T-helper 1 cell treated with Interleukin-12 subunit alpha and Interleukin-12 subunit beta and Interleukin-4 antibody, amounts not matched to agents 30 μg/mL and 1 μg/mL, for 36 hours (primary cell): ENCODE measurements at regions not wholly inside any gene's neighbourhood (a gene's known extent, or its start where the extent isn't known, plus 50 kb on each side); places are given as distances from the start of the nearest gene placed in this dataset.

ENCODE experiments used
- H3K27ac Mint-ChIP-seq: one replicate; pipeline ENCODE4 v1.8.0; 2021; ENCODE audit warnings: mild to moderate bottlenecking, mixed read lengths
- H3K27me3 Mint-ChIP-seq: one replicate; pipeline ENCODE4 v1.8.0; 2021; ENCODE audit warnings: low read depth, mixed read lengths
- H3K36me3 Mint-ChIP-seq: one replicate; pipeline ENCODE4 v1.8.0; 2021; ENCODE audit warnings: low read depth, mixed read lengths
- H3K4me1 Mint-ChIP-seq: one replicate; pipeline ENCODE4 v1.8.0; 2021; ENCODE audit warnings: low read depth, mixed read lengths
- H3K4me3 Mint-ChIP-seq: one replicate; pipeline ENCODE4 v1.8.0; 2021; ENCODE audit warnings: mild to moderate bottlenecking, moderate library complexity, mixed read lengths
- H3K9me3 Mint-ChIP-seq: one replicate; pipeline ENCODE4 v1.8.0; 2021; ENCODE audit warnings: mixed read lengths

- Mint-ChIP-seq H3K9me3 (peaks cover 9% of the 10 kb centered on the region), H3K27ac (no peak overlapping the region), H3K4me1 (no peaks in the 10 kb centered on the region), H3K36me3 (no peaks in the 10 kb centered on the region), H3K27me3 (no peaks in the 10 kb centered on the region), H3K4me3 (no peak overlapping the region)
Observed at GRCh38 chr5:144060598-144060997, 109.9 kb downstream of the YIPF5 start.

- Mint-ChIP-seq H3K27me3 (no peaks in the 10 kb centered on the region), H3K36me3 (no peaks in the 10 kb centered on the region), H3K9me3 (peaks cover 2% of the 10 kb centered on the region), H3K4me1 (no peaks in the 10 kb centered on the region), H3K4me3 (no peak overlapping the region), H3K27ac (no peak overlapping the region)
Observed at GRCh38 chr5:144065786-144066185, 104.7 kb downstream of the YIPF5 start.

GRCh38 chr5:144072518-144072927 is 97.9 kb downstream of the YIPF5 start:
- H3K27ac Mint-ChIP-seq, result no peak overlapping the region
- H3K9me3 Mint-ChIP-seq, result peaks cover 3% of the 10 kb centered on the region
- no peaks in the 10 kb centered on the region for H3K4me1 Mint-ChIP-seq
- peaks cover 4% of the 10 kb centered on the region for H3K27me3 Mint-ChIP-seq
- H3K4me3 Mint-ChIP-seq, result no peak overlapping the region
- no peaks in the 10 kb centered on the region for H3K36me3 Mint-ChIP-seq

GRCh38 chr5:144076521-144077083 is 93.9 kb downstream of the YIPF5 start:
- Mint-ChIP-seq H3K4me3 (no peak overlapping the region), H3K4me1 (no peaks in the 10 kb centered on the region), H3K27me3 (peaks cover 4% of the 10 kb centered on the region), H3K27ac (no peak overlapping the region), H3K36me3 (no peaks in the 10 kb centered on the region), H3K9me3 (peaks cover 3% of the 10 kb centered on the region)

GRCh38 chr5:144083185-144083584 is 87.3 kb downstream of the YIPF5 start:
- no peak overlapping the region for H3K4me3 Mint-ChIP-seq
- no peaks in the 10 kb centered on the region for H3K36me3 Mint-ChIP-seq
- H3K4me1 Mint-ChIP-seq, result no peaks in the 10 kb centered on the region
- no peak overlapping the region for H3K27ac Mint-ChIP-seq
- peaks cover 5% of the 10 kb centered on the region for H3K9me3 Mint-ChIP-seq
- peaks cover 5% of the 10 kb centered on the region for H3K27me3 Mint-ChIP-seq

GRCh38 chr5:144084971-144085370 is 85.5 kb downstream of the YIPF5 start:
- no peak overlapping the region for H3K27ac Mint-ChIP-seq
- H3K4me1 Mint-ChIP-seq, result no peaks in the 10 kb centered on the region
- no peaks in the 10 kb centered on the region for H3K36me3 Mint-ChIP-seq
- peaks cover 5% of the 10 kb centered on the region for H3K27me3 Mint-ChIP-seq
- peaks cover 5% of the 10 kb centered on the region for H3K9me3 Mint-ChIP-seq
- H3K4me3 Mint-ChIP-seq, result no peak overlapping the region

GRCh38 chr5:144085381-144085780 is 85.1 kb downstream of the YIPF5 start:
- Mint-ChIP-seq H3K36me3 (no peaks in the 10 kb centered on the region), H3K27ac (no peak overlapping the region), H3K27me3 (peaks cover 5% of the 10 kb centered on the region), H3K4me1 (no peaks in the 10 kb centered on the region), H3K4me3 (no peak overlapping the region), H3K9me3 (peaks cover 5% of the 10 kb centered on the region)

GRCh38 chr5:144086295-144086694 is 84.2 kb downstream of the YIPF5 start:
- no peak overlapping the region for H3K27ac Mint-ChIP-seq
- no peaks in the 10 kb centered on the region for H3K36me3 Mint-ChIP-seq
- H3K27me3 Mint-ChIP-seq, result peaks cover 5% of the 10 kb centered on the region
- H3K4me3 Mint-ChIP-seq, result no peak overlapping the region
- no peaks in the 10 kb centered on the region for H3K4me1 Mint-ChIP-seq
- peaks cover 5% of the 10 kb centered on the region for H3K9me3 Mint-ChIP-seq

GRCh38 chr5:144087576-144087975 is 82.9 kb downstream of the YIPF5 start:
- H3K9me3 Mint-ChIP-seq, result no peaks in the 10 kb centered on the region

GRCh38 chr5:144088206-144089064 is 82.0 kb downstream of the YIPF5 start:
- H3K9me3 Mint-ChIP-seq, result no peaks in the 10 kb centered on the region
- H3K4me1 Mint-ChIP-seq, result no peaks in the 10 kb centered on the region
- no peak overlapping the region for H3K4me3 Mint-ChIP-seq
- no peak overlapping the region for H3K27ac Mint-ChIP-seq
- H3K36me3 Mint-ChIP-seq, result no peaks in the 10 kb centered on the region
- H3K27me3 Mint-ChIP-seq, result no peaks in the 10 kb centered on the region

More at GRCh38 chr5:144087576-144087975, 82.9 kb downstream of the YIPF5 start:
- Mint-ChIP-seq H3K27me3 (peaks cover 1% of the 10 kb centered on the region), H3K36me3 (no peaks in the 10 kb centered on the region), H3K4me1 (no peaks in the 10 kb centered on the region), H3K27ac (no peak overlapping the region), H3K4me3 (no peak overlapping the region)

- H3K9me3 Mint-ChIP-seq, result peaks cover 3% of the 10 kb centered on the region
- H3K27ac Mint-ChIP-seq, result no peak overlapping the region
- H3K4me3 Mint-ChIP-seq, result no peak overlapping the region
- no peaks in the 10 kb centered on the region for H3K36me3 Mint-ChIP-seq
- peaks cover 4% of the 10 kb centered on the region for H3K4me1 Mint-ChIP-seq
- H3K27me3 Mint-ChIP-seq, result no peaks in the 10 kb centered on the region
Observed at GRCh38 chr5:144089401-144090021, 80.9 kb downstream of the YIPF5 start.

GRCh38 chr5:144092508-144092907 is 78.0 kb downstream of the YIPF5 start:
- H3K27me3 Mint-ChIP-seq, result no peaks in the 10 kb centered on the region
- H3K36me3 Mint-ChIP-seq, result no peaks in the 10 kb centered on the region
- no peak overlapping the region for H3K4me3 Mint-ChIP-seq
- H3K27ac Mint-ChIP-seq, result no peak overlapping the region
- H3K4me1 Mint-ChIP-seq, result peaks cover 4% of the 10 kb centered on the region
- peaks cover 13% of the 10 kb centered on the region for H3K9me3 Mint-ChIP-seq

GRCh38 chr5:144093400-144093799 is 77.1 kb downstream of the YIPF5 start:
- no peaks in the 10 kb centered on the region for H3K36me3 Mint-ChIP-seq

GRCh38 chr5:144093868-144094267 is 76.6 kb downstream of the YIPF5 start:
- no peak overlapping the region for H3K27ac Mint-ChIP-seq

More at GRCh38 chr5:144093400-144093799, 77.1 kb downstream of the YIPF5 start:
- Mint-ChIP-seq H3K27ac (no peak overlapping the region), H3K9me3 (peaks cover 13% of the 10 kb centered on the region), H3K4me1 (peaks cover 4% of the 10 kb centered on the region), H3K4me3 (no peak overlapping the region), H3K27me3 (no peaks in the 10 kb centered on the region)

GRCh38 chr5:144100702-144101101 is 69.8 kb downstream of the YIPF5 start:
- no peak overlapping the region for H3K27ac Mint-ChIP-seq
- H3K4me1 Mint-ChIP-seq, result no peaks in the 10 kb centered on the region
- H3K27me3 Mint-ChIP-seq, result no peaks in the 10 kb centered on the region
- no peak overlapping the region for H3K4me3 Mint-ChIP-seq
- H3K36me3 Mint-ChIP-seq, result no peaks in the 10 kb centered on the region
- H3K9me3 Mint-ChIP-seq, result peaks cover 2% of the 10 kb centered on the region

More at GRCh38 chr5:144093868-144094267, 76.6 kb downstream of the YIPF5 start:
- Mint-ChIP-seq H3K9me3 (peaks cover 13% of the 10 kb centered on the region), H3K4me3 (no peak overlapping the region), H3K36me3 (no peaks in the 10 kb centered on the region), H3K4me1 (peaks cover 4% of the 10 kb centered on the region), H3K27me3 (no peaks in the 10 kb centered on the region)
